ENCODE measurements at regions not wholly inside any gene's neighbourhood (a gene's known extent, or its start where the extent isn't known, plus 50 kb on each side); places are given as distances from the start of the nearest gene placed in this dataset.

DNA sequence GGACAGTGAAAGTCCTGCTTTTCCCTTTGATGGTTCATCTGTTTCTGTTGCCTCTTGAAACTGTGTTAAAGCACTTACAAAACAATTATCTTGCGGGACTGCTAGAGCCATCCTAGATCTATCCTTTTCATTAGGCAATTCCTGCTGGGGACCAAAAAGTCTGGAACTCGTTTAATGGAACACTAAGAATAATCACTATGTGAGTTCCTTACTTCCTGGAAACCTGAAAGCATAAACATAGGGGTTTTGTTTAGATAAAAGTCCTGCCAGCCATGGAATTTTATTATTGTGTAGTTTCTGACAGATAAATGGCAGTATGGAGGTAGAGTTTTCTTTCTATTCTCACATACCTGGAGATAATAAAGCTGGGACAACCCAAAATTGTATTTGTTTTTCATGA is 1133.3 kb downstream of the SORCS3 start:
- TF ChIP-seq, protein P1, sequence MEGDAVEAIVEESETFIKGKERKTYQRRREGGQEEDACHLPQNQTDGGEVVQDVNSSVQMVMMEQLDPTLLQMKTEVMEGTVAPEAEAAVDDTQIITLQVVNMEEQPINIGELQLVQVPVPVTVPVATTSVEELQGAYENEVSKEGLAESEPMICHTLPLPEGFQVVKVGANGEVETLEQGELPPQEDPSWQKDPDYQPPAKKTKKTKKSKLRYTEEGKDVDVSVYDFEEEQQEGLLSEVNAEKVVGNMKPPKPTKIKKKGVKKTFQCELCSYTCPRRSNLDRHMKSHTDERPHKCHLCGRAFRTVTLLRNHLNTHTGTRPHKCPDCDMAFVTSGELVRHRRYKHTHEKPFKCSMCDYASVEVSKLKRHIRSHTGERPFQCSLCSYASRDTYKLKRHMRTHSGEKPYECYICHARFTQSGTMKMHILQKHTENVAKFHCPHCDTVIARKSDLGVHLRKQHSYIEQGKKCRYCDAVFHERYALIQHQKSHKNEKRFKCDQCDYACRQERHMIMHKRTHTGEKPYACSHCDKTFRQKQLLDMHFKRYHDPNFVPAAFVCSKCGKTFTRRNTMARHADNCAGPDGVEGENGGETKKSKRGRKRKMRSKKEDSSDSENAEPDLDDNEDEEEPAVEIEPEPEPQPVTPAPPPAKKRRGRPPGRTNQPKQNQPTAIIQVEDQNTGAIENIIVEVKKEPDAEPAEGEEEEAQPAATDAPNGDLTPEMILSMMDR (IDR thresholded peaks at IDR 0.05) = no peak
- no peak for TF ChIP-seq EZH2 (IDR thresholded peaks at IDR 0.05; ENCODE audit: borderline replicate concordance, insufficient read depth, low read depth, low read length, poor library complexity, severe bottlenecking)

Data from B cell (primary cell).